Hepatocyte (in vitro differentiated cells): ENCODE measurements at regions not wholly inside any gene's neighbourhood (a gene's known extent, or its start where the extent isn't known, plus 50 kb on each side); places are given as distances from the start of the nearest gene placed in this dataset.

Experiments
- DNase-seq: peaks from one replicate; pipeline ENCODE4 v3.0.0-alpha.2; 2016; ENCODE audit warnings: low spot score
- H2AFZ ChIP-seq: fragments of 200-600 bp; sonication (generic); 2 replicates; pipeline ENCODE4 v1.6.0; 2016; ENCODE audit warnings: antibody characterized with exemption, mild to moderate bottlenecking
- H3K27ac ChIP-seq: fragments of 200-600 bp; sonication (generic); 2 replicates; pipeline ENCODE4 v1.5.1; 2016; ENCODE audit warnings: mild to moderate bottlenecking
- H3K27me3 ChIP-seq: fragments of 200-600 bp; sonication (generic); 2 replicates; pipeline ENCODE4 v1.6.1; 2016
- H3K36me3 ChIP-seq: fragments of 200-600 bp; sonication (generic); replicated peaks from 2 replicates; pipeline ENCODE4 v1.5.1; 2016; ENCODE audit warnings: low read depth; ENCODE audit not compliant: insufficient read depth
- H3K4me1 ChIP-seq: fragments of 200-600 bp; sonication (generic); 2 replicates; pipeline ENCODE4 v1.5.1; 2016; ENCODE audit warnings: mild to moderate bottlenecking, moderate library complexity; ENCODE audit not compliant: insufficient read depth
- H3K4me2 ChIP-seq: fragments of 200-600 bp; sonication (generic); 2 replicates; pipeline ENCODE4 v1.6.0; 2016
- H3K4me3 ChIP-seq: fragments of 200-600 bp; sonication (generic); 2 replicates; pipeline ENCODE4 v1.5.1; 2016; ENCODE audit warnings: mild to moderate bottlenecking
- H3K79me2 ChIP-seq: fragments of 200-600 bp; sonication (generic); 2 replicates; pipeline ENCODE4 v1.6.0; 2017; ENCODE audit warnings: mild to moderate bottlenecking
- H3K9me2 ChIP-seq: fragments of 200-600 bp; sonication (generic); replicated peaks from 2 replicates; pipeline ENCODE4 v1.6.0; 2017; ENCODE audit warnings: mild to moderate bottlenecking; ENCODE audit not compliant: insufficient read depth
- H3K9me3 ChIP-seq: fragments of 200-600 bp; sonication (generic); 2 replicates; pipeline ENCODE4 v1.5.1; 2016; ENCODE audit warnings: low read depth, mild to moderate bottlenecking
- H4K20me1 ChIP-seq: fragments of 200-600 bp; sonication (generic); 2 replicates; pipeline ENCODE4 v1.6.0; 2016; ENCODE audit warnings: mild to moderate bottlenecking; ENCODE audit not compliant: insufficient read depth, poor library complexity, severe bottlenecking
- CTCF ChIP-seq: fragments of 200-600 bp; sonication (generic); IDR thresholded peaks from 2 replicates; pipeline ENCODE4 v1.5.1; 2016; ENCODE audit warnings: antibody characterized with exemption, mild to moderate bottlenecking; ENCODE audit not compliant: poor library complexity
- EZH2 ChIP-seq: fragments of 200-600 bp; sonication (generic); IDR thresholded peaks from 2 replicates; pipeline ENCODE4 v1.6.1; 2016; ENCODE audit warnings: antibody characterized with exemption, mild to moderate bottlenecking, borderline replicate concordance
- EZH2phosphoT487 ChIP-seq: fragments of 200-600 bp; sonication (generic); IDR thresholded peaks from one replicate; pipeline ENCODE4 v1.6.1; 2018; ENCODE audit warnings: antibody characterized with exemption, mild to moderate bottlenecking, low read depth, moderate library complexity; ENCODE audit not compliant: unreplicated experiment, severe bottlenecking
- WGBS: methylation state at CpG from one replicate; pipeline ENCODE4 v1.1.6; 2016; ENCODE audit warnings: low lambda C conversion rate; ENCODE audit errors: missing lambda C conversion rate; 5-methylcytosine and 5-hydroxymethylcytosine counted together

GRCh38 chr17:73877962-73878361 is 233.7 kb upstream of the SDK2 start:
- Histone ChIP-seq H3K79me2 (no peaks in the 10 kb centered on the region), H3K4me1 (no peaks in the 10 kb centered on the region), H3K4me2 (no peak overlapping the region), H3K4me3 (no peak overlapping the region), H3K9me3 (no peaks in the 10 kb centered on the region), H4K20me1 (no peaks in the 10 kb centered on the region), H2AFZ (no peak overlapping the region), H3K27me3 (peaks cover 13% of the 10 kb centered on the region), H3K27ac (no peak overlapping the region), H3K36me3 (no peaks in the 10 kb centered on the region), H3K9me2 (no peaks in the 10 kb centered on the region)
- DNase-seq = no peak
- 79% methylated on average over 9 of the region's 9 CpGs for WGBS
- no peak for TF ChIP-seq EZH2phosphoT487
- no peak for TF ChIP-seq CTCF
- no peak for TF ChIP-seq EZH2

- 89% methylated on average over 14 of the region's 14 CpGs for WGBS
- H3K27ac ChIP-seq = no peak overlapping the region
- TF ChIP-seq CTCF (no peak), EZH2phosphoT487 (no peak), EZH2 (no peak)
Measured at GRCh38 chr17:73878923-73879322, 234.7 kb upstream of the SDK2 start.

GRCh38 chr17:73879987-73880386 is 235.7 kb upstream of the SDK2 start:
- H2AFZ ChIP-seq = no peak overlapping the region
- no peak overlapping the region for H3K27ac ChIP-seq
- H3K9me3 ChIP-seq = no peaks in the 10 kb centered on the region
- no peak overlapping the region for H3K4me3 ChIP-seq
- TF ChIP-seq EZH2 = no peak
- TF ChIP-seq CTCF = no peak
- no peak for TF ChIP-seq EZH2phosphoT487
- no peaks in the 10 kb centered on the region for H3K4me1 ChIP-seq
- H4K20me1 ChIP-seq = no peaks in the 10 kb centered on the region
- peaks cover 18% of the 10 kb centered on the region for H3K27me3 ChIP-seq
- no peak for DNase-seq
- WGBS = 75% methylated on average over 5 of the region's 5 CpGs
- H3K9me2 ChIP-seq = no peaks in the 10 kb centered on the region
- no peak overlapping the region for H3K4me2 ChIP-seq
- H3K36me3 ChIP-seq = no peaks in the 10 kb centered on the region
- no peaks in the 10 kb centered on the region for H3K79me2 ChIP-seq

More at GRCh38 chr17:73878923-73879322, 234.7 kb upstream of the SDK2 start:
- H4K20me1 ChIP-seq = no peaks in the 10 kb centered on the region
- H3K9me2 ChIP-seq = no peaks in the 10 kb centered on the region
- no peak overlapping the region for H3K4me2 ChIP-seq
- H3K36me3 ChIP-seq = no peaks in the 10 kb centered on the region
- no peaks in the 10 kb centered on the region for H3K79me2 ChIP-seq
- no peaks in the 10 kb centered on the region for H3K4me1 ChIP-seq
- no peak overlapping the region for H2AFZ ChIP-seq
- no peaks in the 10 kb centered on the region for H3K9me3 ChIP-seq
- peaks cover 15% of the 10 kb centered on the region for H3K27me3 ChIP-seq
- H3K4me3 ChIP-seq = no peak overlapping the region
- DNase-seq = no peak

- H3K79me2 ChIP-seq = no peaks in the 10 kb centered on the region
- 74% methylated on average over 5 of the region's 5 CpGs for whole genome bisulfite sequencing
Measured at GRCh38 chr17:73882590-73882989, 238.3 kb upstream of the SDK2 start.

More at GRCh38 chr17:73882590-73882989, 238.3 kb upstream of the SDK2 start:
- no peak overlapping the region for H3K27ac ChIP-seq
- H3K4me1 ChIP-seq = no peaks in the 10 kb centered on the region
- no peaks in the 10 kb centered on the region for H4K20me1 ChIP-seq
- H2AFZ ChIP-seq = no peak overlapping the region
- H3K36me3 ChIP-seq = no peaks in the 10 kb centered on the region
- no peaks in the 10 kb centered on the region for H3K9me2 ChIP-seq
- H3K9me3 ChIP-seq = no peaks in the 10 kb centered on the region
- H3K4me2 ChIP-seq = no peak overlapping the region
- no peak for DNase-seq
- H3K4me3 ChIP-seq = no peak overlapping the region
- peaks cover 18% of the 10 kb centered on the region for H3K27me3 ChIP-seq
- no peak for TF ChIP-seq CTCF
- no peak for TF ChIP-seq EZH2phosphoT487
- no peak for TF ChIP-seq EZH2
